GM23338 (cell line): ENCODE measurements at regions not wholly inside any gene's neighbourhood (a gene's known extent, or its start where the extent isn't known, plus 50 kb on each side); places are given as distances from the start of the nearest gene placed in this dataset.

Experiments used
- ATAC-seq: fragments of 200-7000 bp; cut with Tn5 transposase; 3 replicates; pipeline ENCODE4 v1.9.1; 2020
- DNase-seq: peaks from one replicate; pipeline ENCODE4 v3.0.0-alpha.2; 2015; ENCODE audit warnings: low spot score
- H2AFZ ChIP-seq: fragments of 200-600 bp; sonication (generic); 2 replicates; pipeline ENCODE4 v1.8.0; 2016; ENCODE audit warnings: antibody characterized with exemption, mild to moderate bottlenecking, moderate library complexity
- H3F3A ChIP-seq: fragments of 200-600 bp; sonication (generic); replicated peaks from 2 replicates; pipeline ENCODE4 v1.8.0; 2017; ENCODE audit warnings: antibody characterized with exemption, mixed run types, low read depth
- H3K27ac ChIP-seq: fragments of 200-600 bp; sonication (generic); 2 replicates; pipeline ENCODE4 v1.6.1; 2016; ENCODE audit warnings: low read depth
- H3K27me3 ChIP-seq: fragments of 200-600 bp; sonication (generic); 2 replicates; pipeline ENCODE4 v1.8.0; 2016; ENCODE audit warnings: mild to moderate bottlenecking, mixed run types, moderate library complexity; ENCODE audit not compliant: insufficient read depth
- H3K36me3 ChIP-seq: fragments of 200-600 bp; sonication (generic); 2 replicates; pipeline ENCODE4 v1.8.0; 2016; ENCODE audit warnings: mild to moderate bottlenecking; ENCODE audit not compliant: insufficient read depth
- H3K4me1 ChIP-seq: fragments of 200-600 bp; sonication (generic); 2 replicates; pipeline ENCODE4 v1.8.0; 2016; ENCODE audit warnings: mild to moderate bottlenecking, moderate library complexity; ENCODE audit not compliant: insufficient read depth
- H3K4me2 ChIP-seq: fragments of 200-600 bp; sonication (generic); 2 replicates; pipeline ENCODE4 v1.7.1; 2017; ENCODE audit warnings: mixed run types
- H3K4me3 ChIP-seq: fragments of 200-600 bp; sonication (generic); 2 replicates; pipeline ENCODE4 v1.6.1; 2016; ENCODE audit warnings: mixed run types
- H3K79me2 ChIP-seq: fragments of 200-600 bp; sonication (generic); replicated peaks from 2 replicates; pipeline ENCODE4 v1.8.0; 2017; ENCODE audit warnings: mild to moderate bottlenecking; ENCODE audit not compliant: insufficient read depth
- H3K9me2 ChIP-seq: fragments of 200-600 bp; sonication (generic); 2 replicates; pipeline ENCODE4 v1.8.0; 2017; ENCODE audit not compliant: insufficient read depth
- H4K20me1 ChIP-seq: fragments of 200-600 bp; sonication (generic); replicated peaks from 2 replicates; pipeline ENCODE4 v1.8.0; 2017; ENCODE audit warnings: mild to moderate bottlenecking; ENCODE audit not compliant: insufficient read depth
- H3K27ac Mint-ChIP-seq: 2 replicates; pipeline ENCODE4 v1.8.0; 2020; ENCODE audit warnings: inconsistent platforms, mild to moderate bottlenecking, moderate library complexity, mixed read lengths
- H3K27me3 Mint-ChIP-seq: 3 replicates; pipeline ENCODE4 v1.8.0; 2022; ENCODE audit warnings: low read depth, mild to moderate bottlenecking, moderate library complexity, mixed read lengths, inconsistent platforms; ENCODE audit not compliant: insufficient read depth, poor library complexity
- H3K36me3 Mint-ChIP-seq: 3 replicates; pipeline ENCODE4 v1.8.0; 2021; ENCODE audit warnings: low read depth, mild to moderate bottlenecking, inconsistent platforms, moderate library complexity, mixed read lengths
- H3K4me1 Mint-ChIP-seq: 3 replicates; pipeline ENCODE4 v1.8.0; 2020; ENCODE audit warnings: mild to moderate bottlenecking, inconsistent platforms, mixed read lengths
- H3K4me3 Mint-ChIP-seq: 3 replicates; pipeline ENCODE4 v1.8.0; 2021; ENCODE audit warnings: moderate library complexity, mild to moderate bottlenecking, inconsistent platforms, mixed read lengths
- H3K9me3 Mint-ChIP-seq: 3 replicates; pipeline ENCODE4 v1.8.0; 2020; ENCODE audit warnings: moderate library complexity, mild to moderate bottlenecking, inconsistent platforms, mixed read lengths
- CREB1 ChIP-seq: fragments of 250-450 bp; sonication (Bioruptor Pico); IDR thresholded peaks from 2 replicates; pipeline ENCODE4 v1.5.0; 2020; ENCODE audit warnings: low read depth, mild to moderate bottlenecking, moderate library complexity
- EZH2 ChIP-seq: fragments of 200-600 bp; sonication (generic); IDR thresholded peaks from one replicate; pipeline ENCODE4 v1.8.0; 2017; ENCODE audit warnings: antibody characterized with exemption, mild to moderate bottlenecking, low read depth; ENCODE audit not compliant: unreplicated experiment
- EZH2phosphoT487 ChIP-seq: fragments of 200-600 bp; sonication (generic); IDR thresholded peaks from one replicate; pipeline ENCODE4 v1.8.1; 2018; ENCODE audit warnings: antibody characterized with exemption; ENCODE audit not compliant: unreplicated experiment
- JUNB ChIP-seq: IDR thresholded peaks from one replicate; pipeline ENCODE4 v1.6.1; 2016; ENCODE audit warnings: antibody characterized with exemption; ENCODE audit not compliant: unreplicated experiment
- NANOG ChIP-seq: IDR thresholded peaks from 2 replicates; pipeline ENCODE4 v1.6.1; 2016; ENCODE audit warnings: antibody characterized with exemption, borderline replicate concordance
- POLR2AphosphoS5 ChIP-seq: IDR thresholded peaks from 2 replicates; pipeline ENCODE4 v1.6.1; 2016; ENCODE audit warnings: antibody characterized with exemption, low read depth
- STAT1 ChIP-seq: IDR thresholded peaks from one replicate; pipeline ENCODE4 v1.6.1; 2016; ENCODE audit warnings: antibody characterized with exemption; ENCODE audit not compliant: unreplicated experiment
- ZNF114 ChIP-seq: fragments of 250-450 bp; sonication (Bioruptor Pico); IDR thresholded peaks from 2 replicates; pipeline ENCODE4 v1.5.0; 2020; ENCODE audit warnings: mild to moderate bottlenecking, moderate library complexity
- ZNF331 ChIP-seq: fragments of 250-450 bp; sonication (Bioruptor Pico); IDR thresholded peaks from 2 replicates; pipeline ENCODE4 v1.5.0; 2020; ENCODE audit warnings: low read depth, mild to moderate bottlenecking, moderate library complexity
- TF ChIP-seq, protein P1 (sequence below): fragments of 250-450 bp; sonication (Bioruptor Pico); IDR thresholded peaks from 2 replicates; pipeline ENCODE4 v1.5.0; 2020; ENCODE audit warnings: mild to moderate bottlenecking, moderate library complexity
- TF ChIP-seq, protein P2 (sequence below): IDR thresholded peaks from one replicate; pipeline ENCODE4 v1.6.1; 2018; ENCODE audit warnings: antibody characterized with exemption; ENCODE audit not compliant: unreplicated experiment
- TF ChIP-seq, protein P3 (sequence below): IDR thresholded peaks from 2 replicates; pipeline ENCODE4 v1.6.1; 2016; ENCODE audit warnings: antibody characterized with exemption
- TF ChIP-seq, protein P4 (sequence below), 2 experiments: fragments of 200-600 bp in 1 of 2; sonication (generic) in 1 of 2; conservative IDR thresholded peaks; 2 replicates each; pipeline versions ENCODE4 v1.5.1 to v1.6.1; 2016 to 2017; ENCODE audit warnings: antibody characterized with exemption in 2 of 2, low read depth in 2 of 2, mild to moderate bottlenecking in 2 of 2, moderate library complexity in 1 of 2

DNA sequence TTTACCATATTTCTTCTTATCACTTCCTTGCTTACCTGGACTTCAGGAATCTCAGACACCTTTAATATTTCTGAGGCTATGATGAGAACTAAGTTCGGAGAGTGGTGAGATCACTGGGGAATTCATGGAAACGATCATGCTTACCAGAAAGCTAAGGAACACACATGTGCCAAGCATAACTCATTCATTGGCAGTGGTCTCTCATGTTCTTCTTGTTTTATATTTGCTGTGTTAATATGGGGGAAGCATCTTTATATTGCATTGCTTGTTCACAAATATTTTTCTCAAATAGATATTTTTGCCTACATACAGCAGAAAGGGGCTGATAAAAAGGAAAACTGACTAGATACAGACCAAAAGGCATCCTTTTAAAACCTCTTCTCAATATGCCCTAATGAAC lies 55.8 kb downstream of the COL6A6 start:
- Histone ChIP-seq H3K79me2 (no peaks in the 10 kb centered on the region), H3K36me3 (no peaks in the 10 kb centered on the region), H2AFZ (no peak overlapping the region), H3F3A (no peaks in the 10 kb centered on the region), H3K9me2 (no peaks in the 10 kb centered on the region), H3K27me3 (no peaks in the 10 kb centered on the region), H3K4me2 (no peak overlapping the region), H4K20me1 (no peaks in the 10 kb centered on the region), H3K27ac (no peak overlapping the region), H3K4me3 (no peak overlapping the region), H3K4me1 (no peaks in the 10 kb centered on the region)
- DNase-seq (no peak), ATAC-seq (no peak)
- Mint-ChIP-seq H3K27ac (no peak overlapping the region), H3K4me3 (no peak overlapping the region), H3K27me3 (no peaks in the 10 kb centered on the region), H3K4me1 (no peaks in the 10 kb centered on the region), H3K9me3 (no peaks in the 10 kb centered on the region), H3K36me3 (no peaks in the 10 kb centered on the region)
- TF ChIP-seq, protein P1, sequence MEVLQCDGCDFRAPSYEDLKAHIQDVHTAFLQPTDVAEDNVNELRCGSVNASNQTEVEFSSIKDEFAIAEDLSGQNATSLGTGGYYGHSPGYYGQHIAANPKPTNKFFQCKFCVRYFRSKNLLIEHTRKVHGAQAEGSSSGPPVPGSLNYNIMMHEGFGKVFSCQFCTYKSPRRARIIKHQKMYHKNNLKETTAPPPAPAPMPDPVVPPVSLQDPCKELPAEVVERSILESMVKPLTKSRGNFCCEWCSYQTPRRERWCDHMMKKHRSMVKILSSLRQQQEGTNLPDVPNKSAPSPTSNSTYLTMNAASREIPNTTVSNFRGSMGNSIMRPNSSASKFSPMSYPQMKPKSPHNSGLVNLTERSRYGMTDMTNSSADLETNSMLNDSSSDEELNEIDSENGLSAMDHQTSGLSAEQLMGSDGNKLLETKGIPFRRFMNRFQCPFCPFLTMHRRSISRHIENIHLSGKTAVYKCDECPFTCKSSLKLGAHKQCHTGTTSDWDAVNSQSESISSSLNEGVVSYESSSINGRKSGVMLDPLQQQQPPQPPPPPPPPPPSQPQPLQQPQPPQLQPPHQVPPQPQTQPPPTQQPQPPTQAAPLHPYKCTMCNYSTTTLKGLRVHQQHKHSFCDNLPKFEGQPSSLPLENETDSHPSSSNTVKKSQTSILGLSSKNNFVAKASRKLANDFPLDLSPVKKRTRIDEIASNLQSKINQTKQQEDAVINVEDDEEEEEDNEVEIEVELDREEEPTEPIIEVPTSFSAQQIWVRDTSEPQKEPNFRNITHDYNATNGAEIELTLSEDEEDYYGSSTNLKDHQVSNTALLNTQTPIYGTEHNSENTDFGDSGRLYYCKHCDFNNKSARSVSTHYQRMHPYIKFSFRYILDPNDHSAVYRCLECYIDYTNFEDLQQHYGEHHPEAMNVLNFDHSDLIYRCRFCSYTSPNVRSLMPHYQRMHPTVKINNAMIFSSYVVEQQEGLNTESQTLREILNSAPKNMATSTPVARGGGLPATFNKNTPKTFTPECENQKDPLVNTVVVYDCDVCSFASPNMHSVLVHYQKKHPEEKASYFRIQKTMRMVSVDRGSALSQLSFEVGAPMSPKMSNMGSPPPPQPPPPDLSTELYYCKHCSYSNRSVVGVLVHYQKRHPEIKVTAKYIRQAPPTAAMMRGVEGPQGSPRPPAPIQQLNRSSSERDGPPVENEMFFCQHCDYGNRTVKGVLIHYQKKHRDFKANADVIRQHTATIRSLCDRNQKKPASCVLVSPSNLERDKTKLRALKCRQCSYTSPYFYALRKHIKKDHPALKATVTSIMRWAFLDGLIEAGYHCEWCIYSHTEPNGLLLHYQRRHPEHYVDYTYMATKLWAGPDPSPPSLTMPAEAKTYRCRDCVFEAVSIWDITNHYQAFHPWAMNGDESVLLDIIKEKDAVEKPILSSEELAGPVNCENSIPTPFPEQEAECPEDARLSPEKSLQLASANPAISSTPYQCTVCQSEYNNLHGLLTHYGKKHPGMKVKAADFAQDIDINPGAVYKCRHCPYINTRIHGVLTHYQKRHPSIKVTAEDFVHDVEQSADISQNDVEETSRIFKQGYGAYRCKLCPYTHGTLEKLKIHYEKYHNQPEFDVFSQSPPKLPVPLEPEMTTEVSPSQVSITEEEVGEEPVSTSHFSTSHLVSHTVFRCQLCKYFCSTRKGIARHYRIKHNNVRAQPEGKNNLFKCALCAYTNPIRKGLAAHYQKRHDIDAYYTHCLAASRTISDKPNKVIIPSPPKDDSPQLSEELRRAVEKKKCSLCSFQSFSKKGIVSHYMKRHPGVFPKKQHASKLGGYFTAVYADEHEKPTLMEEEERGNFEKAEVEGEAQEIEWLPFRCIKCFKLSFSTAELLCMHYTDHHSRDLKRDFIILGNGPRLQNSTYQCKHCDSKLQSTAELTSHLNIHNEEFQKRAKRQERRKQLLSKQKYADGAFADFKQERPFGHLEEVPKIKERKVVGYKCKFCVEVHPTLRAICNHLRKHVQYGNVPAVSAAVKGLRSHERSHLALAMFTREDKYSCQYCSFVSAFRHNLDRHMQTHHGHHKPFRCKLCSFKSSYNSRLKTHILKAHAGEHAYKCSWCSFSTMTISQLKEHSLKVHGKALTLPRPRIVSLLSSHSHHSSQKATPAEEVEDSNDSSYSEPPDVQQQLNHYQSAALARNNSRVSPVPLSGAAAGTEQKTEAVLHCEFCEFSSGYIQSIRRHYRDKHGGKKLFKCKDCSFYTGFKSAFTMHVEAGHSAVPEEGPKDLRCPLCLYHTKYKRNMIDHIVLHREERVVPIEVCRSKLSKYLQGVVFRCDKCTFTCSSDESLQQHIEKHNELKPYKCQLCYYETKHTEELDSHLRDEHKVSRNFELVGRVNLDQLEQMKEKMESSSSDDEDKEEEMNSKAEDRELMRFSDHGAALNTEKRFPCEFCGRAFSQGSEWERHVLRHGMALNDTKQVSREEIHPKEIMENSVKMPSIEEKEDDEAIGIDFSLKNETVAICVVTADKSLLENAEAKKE, result no peak
- no peak for TF ChIP-seq ZNF331 (CRISPR knock-in tag)
- TF ChIP-seq, protein P2, sequence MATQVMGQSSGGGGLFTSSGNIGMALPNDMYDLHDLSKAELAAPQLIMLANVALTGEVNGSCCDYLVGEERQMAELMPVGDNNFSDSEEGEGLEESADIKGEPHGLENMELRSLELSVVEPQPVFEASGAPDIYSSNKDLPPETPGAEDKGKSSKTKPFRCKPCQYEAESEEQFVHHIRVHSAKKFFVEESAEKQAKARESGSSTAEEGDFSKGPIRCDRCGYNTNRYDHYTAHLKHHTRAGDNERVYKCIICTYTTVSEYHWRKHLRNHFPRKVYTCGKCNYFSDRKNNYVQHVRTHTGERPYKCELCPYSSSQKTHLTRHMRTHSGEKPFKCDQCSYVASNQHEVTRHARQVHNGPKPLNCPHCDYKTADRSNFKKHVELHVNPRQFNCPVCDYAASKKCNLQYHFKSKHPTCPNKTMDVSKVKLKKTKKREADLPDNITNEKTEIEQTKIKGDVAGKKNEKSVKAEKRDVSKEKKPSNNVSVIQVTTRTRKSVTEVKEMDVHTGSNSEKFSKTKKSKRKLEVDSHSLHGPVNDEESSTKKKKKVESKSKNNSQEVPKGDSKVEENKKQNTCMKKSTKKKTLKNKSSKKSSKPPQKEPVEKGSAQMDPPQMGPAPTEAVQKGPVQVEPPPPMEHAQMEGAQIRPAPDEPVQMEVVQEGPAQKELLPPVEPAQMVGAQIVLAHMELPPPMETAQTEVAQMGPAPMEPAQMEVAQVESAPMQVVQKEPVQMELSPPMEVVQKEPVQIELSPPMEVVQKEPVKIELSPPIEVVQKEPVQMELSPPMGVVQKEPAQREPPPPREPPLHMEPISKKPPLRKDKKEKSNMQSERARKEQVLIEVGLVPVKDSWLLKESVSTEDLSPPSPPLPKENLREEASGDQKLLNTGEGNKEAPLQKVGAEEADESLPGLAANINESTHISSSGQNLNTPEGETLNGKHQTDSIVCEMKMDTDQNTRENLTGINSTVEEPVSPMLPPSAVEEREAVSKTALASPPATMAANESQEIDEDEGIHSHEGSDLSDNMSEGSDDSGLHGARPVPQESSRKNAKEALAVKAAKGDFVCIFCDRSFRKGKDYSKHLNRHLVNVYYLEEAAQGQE, result no peak
- no peak for TF ChIP-seq POLR2AphosphoS5
- TF ChIP-seq ZNF114, result no peak
- no peak for TF ChIP-seq NANOG
- TF ChIP-seq JUNB, result no peak
- no peak for TF ChIP-seq STAT1
- TF ChIP-seq EZH2, result no peak
- TF ChIP-seq, protein P3, sequence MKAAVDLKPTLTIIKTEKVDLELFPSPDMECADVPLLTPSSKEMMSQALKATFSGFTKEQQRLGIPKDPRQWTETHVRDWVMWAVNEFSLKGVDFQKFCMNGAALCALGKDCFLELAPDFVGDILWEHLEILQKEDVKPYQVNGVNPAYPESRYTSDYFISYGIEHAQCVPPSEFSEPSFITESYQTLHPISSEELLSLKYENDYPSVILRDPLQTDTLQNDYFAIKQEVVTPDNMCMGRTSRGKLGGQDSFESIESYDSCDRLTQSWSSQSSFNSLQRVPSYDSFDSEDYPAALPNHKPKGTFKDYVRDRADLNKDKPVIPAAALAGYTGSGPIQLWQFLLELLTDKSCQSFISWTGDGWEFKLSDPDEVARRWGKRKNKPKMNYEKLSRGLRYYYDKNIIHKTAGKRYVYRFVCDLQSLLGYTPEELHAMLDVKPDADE, result no peak
- TF ChIP-seq, protein P4, sequence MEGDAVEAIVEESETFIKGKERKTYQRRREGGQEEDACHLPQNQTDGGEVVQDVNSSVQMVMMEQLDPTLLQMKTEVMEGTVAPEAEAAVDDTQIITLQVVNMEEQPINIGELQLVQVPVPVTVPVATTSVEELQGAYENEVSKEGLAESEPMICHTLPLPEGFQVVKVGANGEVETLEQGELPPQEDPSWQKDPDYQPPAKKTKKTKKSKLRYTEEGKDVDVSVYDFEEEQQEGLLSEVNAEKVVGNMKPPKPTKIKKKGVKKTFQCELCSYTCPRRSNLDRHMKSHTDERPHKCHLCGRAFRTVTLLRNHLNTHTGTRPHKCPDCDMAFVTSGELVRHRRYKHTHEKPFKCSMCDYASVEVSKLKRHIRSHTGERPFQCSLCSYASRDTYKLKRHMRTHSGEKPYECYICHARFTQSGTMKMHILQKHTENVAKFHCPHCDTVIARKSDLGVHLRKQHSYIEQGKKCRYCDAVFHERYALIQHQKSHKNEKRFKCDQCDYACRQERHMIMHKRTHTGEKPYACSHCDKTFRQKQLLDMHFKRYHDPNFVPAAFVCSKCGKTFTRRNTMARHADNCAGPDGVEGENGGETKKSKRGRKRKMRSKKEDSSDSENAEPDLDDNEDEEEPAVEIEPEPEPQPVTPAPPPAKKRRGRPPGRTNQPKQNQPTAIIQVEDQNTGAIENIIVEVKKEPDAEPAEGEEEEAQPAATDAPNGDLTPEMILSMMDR (conservative IDR thresholded peaks at IDR 0.05; ENCODE audit: low read depth in 2 of 2), result no peak
- TF ChIP-seq CREB1 (CRISPR knock-in tag), result no peak
- TF ChIP-seq EZH2phosphoT487, result no peak
